Stimulated activated CD8-positive, alpha-beta memory T cell treated with anti-CD3 and anti-CD28 coated beads, Interleukin-4, amount 100 ng/mL, for 24 hours (primary cell): ENCODE measurements at regions not wholly inside any gene's neighbourhood (a gene's known extent, or its start where the extent isn't known, plus 50 kb on each side); places are given as distances from the start of the nearest gene placed in this dataset.

Source experiments
- DNase-seq: peaks from one replicate; pipeline ENCODE4 v3.0.0-alpha.2; 2020; ENCODE audit warnings: low read depth

DNA sequence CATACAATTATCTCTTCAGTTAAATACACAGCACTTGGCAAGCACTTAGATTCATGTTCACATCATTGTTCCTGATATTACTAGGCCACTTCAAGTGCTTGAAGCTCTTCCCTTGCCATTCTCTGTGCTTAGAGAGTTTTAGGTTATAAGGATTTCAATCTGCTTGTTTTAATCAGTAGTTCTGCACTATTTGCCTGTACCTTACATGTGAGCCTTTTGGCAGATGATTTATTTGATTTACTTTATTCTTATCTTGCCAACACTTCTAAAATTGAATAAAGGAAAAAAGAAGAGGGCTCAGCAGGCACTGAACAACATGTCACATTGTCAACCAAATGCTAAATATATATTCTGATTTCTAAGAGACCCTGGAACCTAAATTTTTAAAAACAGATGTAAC is 363.8 kb upstream of the USP15 start:
- DNase-seq, result no peak

DNA sequence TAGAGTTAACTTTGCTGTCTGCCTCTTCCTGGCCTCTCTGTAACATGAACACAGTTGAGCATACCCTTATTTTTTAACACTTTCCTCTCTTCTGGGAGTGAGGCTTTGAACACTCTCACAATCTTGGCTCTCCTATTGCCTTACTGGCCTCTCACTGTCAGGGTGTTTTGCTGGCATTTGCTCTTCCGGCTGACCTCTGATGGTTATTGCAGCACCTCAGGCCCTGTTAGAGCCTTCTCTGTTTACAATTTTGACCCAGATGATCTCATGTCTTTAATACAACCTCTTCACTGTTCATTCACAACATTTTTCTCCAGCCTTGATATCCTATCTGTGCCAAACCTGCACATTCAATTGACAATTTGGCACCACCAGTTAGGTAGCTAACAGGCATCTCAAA is 357.8 kb upstream of the USP15 start:
- no peak for DNase-seq

DNA sequence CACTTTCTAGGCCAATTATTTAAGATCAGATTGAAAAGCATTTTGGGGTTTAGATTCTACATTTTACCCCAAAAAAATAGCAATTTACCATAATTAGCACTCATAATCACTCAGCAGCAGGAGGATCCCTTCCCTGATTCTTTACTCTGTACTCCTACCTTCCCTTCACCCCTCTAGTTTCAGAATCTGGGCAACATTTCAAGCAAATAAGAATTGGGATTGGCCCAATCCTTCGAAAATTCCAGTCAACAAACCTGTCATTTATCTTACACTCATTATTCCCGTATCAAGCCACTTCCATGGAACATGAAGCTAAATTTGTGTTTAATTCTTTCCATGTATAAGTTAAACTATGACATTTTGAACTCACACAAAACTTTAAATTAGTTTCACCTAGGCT is 349.1 kb upstream of the USP15 start:
- DNase-seq, result no peak

- no peak for DNase-seq
Measured at GRCh38 chr12:61915420-61915819, 344.8 kb upstream of the USP15 start.

- DNase-seq, result no peak
Measured at GRCh38 chr12:61916831-61917230, 343.4 kb upstream of the USP15 start.

DNA sequence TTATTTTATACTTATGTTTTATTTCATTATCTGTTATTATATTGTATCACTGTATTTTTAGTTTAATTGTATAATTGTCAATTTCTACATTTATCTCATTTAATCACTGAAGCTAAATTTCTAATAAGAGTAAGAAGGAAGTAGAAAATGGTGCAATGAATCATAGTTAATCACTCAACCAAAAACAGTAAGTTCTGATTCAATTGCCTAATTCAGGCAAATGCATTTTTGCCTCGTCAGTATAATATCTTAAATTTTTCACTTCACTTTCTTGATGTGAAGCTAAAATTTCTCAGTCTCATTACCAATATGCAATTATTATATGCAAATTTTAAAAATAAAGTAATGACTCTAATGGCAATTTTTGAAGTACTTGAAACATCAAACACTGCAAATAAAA is 340.5 kb upstream of the USP15 start:
- DNase-seq, result no peak

DNA sequence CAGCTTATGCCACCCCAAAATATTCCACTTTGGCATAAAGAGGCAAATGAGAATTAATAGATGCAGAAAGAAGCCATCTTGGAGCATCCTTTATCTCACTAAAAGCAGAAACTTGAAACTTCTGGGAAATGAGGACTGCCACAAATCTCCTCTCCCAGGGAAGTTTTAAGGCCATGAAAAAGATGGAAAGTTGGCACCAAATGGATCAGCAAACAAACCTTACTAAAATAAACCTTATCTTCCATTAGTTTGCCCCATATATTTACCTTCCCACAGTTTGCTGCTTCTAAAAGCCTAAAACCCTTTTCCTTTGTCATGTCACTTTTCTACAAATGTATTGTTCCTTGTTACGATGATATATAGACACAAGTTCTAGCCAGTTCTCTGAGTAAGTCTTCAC is 340.0 kb upstream of the USP15 start:
- DNase-seq, result no peak

DNA sequence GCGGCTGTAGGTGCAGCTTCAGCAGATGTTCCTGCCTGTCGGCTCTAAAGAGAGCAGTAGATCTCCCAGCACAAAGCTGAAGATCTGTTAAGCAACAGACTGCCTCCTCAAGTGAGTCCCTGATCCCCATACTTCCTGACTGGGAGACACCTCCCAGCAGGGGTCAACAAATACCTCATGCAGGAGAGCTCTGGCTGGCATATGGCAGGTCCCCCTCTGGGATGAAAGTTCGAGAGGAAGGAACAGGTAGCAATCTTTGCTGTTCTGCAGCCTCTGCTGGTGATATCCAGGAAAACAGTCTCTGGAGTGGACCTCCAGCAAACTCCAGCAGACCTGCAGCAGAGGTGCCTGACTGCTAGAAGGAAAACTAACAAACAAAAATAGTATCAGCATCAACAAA is 337.1 kb upstream of the USP15 start:
- no peak for DNase-seq

DNA sequence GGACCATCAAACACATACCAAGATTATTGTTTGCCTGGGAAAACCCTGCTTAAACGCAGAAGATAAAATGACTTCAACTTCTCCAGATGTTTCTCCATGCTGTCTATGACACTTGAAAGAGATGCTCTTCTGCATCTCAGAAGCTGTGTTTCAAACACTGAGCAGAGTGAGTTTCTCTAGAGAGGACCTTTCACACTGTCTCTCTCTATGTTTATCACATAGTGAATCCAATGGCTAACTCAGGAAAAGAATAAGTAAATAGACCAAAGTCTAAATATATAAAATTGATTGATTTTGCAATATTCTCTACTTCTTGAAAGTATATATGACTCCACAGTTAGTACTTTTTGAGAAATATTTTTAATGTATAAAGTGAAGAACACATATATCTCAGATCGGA is 325.6 kb upstream of the USP15 start:
- no peak for DNase-seq

DNA sequence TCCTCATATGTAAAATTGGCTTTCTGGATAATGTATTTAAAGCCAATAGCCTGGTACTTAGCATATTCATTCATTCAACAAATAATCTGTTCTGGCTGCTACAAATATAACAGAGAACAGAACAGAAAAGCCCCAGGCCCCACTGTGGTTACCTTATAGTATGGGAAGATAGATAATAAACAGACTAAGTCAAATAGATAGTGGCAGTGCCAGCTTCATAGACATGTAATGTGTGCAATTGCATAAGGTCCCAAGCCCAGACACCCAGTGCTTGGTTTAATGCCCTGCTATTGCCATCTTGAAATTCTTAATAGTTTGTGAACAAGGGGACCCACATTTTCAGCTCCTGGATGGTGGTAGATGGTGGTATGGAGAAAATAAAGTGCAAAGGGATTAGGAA is 320.2 kb upstream of the USP15 start:
- no peak for DNase-seq

DNA sequence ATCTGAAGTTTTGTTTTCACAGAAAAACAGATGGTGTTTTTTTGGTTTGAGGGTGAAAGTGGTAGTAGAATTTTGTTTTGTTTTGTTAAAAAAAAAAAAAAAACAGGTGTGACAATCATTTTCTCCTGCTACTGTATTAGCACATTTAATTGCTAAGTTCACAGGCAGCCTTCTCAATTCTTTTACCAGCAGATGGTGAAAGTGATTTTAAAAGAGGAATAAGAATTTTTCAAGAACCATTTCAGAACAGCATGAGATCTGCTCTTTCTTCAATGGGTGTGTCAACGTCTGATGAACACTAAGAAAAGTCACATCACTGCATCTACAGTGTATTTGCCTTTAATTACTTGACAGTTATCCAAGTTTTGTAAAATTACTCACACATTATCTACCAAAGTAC is 303.7 kb upstream of the USP15 start:
- no peak for DNase-seq

GRCh38 chr12:61974461-61974860 is 285.7 kb upstream of the USP15 start:
- DNase-seq, result no peak

- DNase-seq, result no peak
Measured at GRCh38 chr12:61985830-61986229, 274.4 kb upstream of the USP15 start.

DNA sequence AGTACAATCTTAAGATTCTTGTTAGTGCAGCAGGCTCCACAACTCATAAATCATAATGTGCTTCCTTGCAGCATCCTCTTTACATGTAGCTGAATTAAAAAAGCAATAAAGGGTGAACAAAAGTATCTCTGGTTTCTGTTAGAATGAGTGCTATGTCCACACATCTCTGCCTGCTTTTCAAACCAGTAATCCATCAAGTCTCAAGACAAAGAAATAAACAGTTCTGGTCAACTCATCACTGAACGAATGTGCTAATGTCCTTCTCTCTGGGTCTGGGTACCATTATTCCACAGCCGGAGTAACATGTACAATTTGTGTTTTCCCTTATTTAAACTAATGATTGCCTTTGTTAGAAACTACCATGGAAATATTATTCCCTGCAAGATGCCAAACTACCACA is 273.0 kb upstream of the USP15 start:
- no peak for DNase-seq

GRCh38 chr12:61991661-61992060 is 268.5 kb upstream of the USP15 start:
- DNase-seq, result no peak

DNA sequence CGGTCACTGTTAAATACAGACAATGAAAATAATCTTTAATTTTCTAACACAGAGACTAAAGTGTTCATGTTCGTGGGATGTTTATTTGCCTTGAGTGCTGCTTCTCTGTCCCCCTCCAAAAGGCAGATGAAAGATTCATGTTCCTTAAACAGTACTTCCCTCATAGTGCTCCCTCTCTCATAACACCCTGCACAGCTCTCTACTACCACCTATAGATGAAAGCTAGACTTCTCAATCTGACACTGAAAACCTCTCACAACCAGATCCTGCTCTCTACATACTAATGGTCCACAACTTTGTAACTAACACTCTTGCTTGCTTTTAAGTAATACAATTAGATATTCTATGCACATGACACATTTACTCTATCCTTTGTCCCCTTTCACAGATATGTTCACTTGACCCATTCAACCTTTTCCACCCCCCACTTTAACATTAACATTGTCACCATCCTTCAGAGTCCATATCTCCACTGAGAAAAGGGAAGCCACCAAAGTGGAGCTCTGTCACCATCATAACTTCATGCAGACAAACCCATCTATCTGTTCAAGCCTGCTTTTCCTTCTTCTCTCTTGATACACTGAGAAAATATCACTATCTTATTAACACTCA is 266.4 kb upstream of the USP15 start:
- DNase-seq, result no peak

DNA sequence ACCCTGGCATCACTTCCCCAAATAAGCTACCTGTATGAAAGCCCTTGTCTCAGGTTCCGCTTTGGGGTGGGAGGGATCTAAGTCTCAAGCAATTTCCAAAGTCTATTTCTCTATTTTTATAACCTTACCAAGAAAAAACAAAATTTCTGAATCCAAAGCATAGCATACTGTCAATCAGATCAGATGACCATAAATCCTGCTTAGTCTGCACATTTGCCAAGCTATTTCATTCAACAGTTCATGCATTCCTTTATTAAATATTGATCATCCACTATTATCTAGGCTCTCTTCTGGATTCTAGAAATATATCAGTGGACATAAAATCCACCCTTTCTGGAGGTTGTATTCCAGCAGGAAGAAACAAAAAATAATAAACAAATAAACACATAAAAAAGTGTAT is 263.5 kb upstream of the USP15 start:
- no peak for DNase-seq

GRCh38 chr12:61998791-61999190 is 261.4 kb upstream of the USP15 start:
- no peak for DNase-seq

DNA sequence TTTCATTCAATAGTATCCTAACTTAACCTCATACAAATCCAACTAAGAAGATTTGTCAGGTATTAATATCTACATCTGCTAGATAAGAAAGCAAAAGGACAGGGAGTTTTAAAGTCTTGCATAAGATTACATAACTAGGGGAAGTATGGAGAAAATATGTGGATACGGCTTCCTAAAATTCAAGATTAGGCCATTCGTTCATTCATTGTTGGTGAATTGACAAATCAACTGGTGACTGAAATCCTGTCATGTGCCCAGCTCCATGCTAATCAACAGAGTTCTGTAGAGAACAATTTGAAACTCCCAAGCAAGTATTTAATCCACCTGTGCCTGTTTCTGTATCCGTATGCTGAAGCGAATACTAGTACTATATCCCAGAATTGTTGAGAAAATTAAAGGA is 260.9 kb upstream of the USP15 start:
- no peak for DNase-seq

DNA sequence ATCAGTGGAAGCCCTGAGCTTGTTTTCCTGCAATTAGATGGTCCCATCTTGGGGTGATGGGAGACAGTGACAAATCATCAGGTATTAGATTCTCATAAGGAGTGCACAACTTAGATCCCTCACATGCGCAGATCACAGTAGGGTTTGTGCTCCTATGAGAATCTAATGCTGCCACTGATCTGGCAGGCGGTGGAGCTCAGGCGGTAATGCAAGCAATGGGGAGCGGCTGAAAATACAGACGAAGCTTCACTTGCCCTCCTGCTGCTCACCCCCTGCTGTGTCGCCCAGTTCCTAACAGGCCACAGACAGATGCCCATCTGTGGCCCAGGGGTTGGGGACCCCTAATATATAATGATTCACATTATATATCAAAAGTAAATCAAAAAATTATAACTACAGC is 258.8 kb upstream of the USP15 start:
- DNase-seq, result no peak

- no peak for DNase-seq
Measured at GRCh38 chr12:62003226-62003625, 257.0 kb upstream of the USP15 start.

- DNase-seq, result no peak
Measured at GRCh38 chr12:62003701-62004100, 256.5 kb upstream of the USP15 start.

GRCh38 chr12:62005615-62006014 is 254.6 kb upstream of the USP15 start:
- no peak for DNase-seq

DNA sequence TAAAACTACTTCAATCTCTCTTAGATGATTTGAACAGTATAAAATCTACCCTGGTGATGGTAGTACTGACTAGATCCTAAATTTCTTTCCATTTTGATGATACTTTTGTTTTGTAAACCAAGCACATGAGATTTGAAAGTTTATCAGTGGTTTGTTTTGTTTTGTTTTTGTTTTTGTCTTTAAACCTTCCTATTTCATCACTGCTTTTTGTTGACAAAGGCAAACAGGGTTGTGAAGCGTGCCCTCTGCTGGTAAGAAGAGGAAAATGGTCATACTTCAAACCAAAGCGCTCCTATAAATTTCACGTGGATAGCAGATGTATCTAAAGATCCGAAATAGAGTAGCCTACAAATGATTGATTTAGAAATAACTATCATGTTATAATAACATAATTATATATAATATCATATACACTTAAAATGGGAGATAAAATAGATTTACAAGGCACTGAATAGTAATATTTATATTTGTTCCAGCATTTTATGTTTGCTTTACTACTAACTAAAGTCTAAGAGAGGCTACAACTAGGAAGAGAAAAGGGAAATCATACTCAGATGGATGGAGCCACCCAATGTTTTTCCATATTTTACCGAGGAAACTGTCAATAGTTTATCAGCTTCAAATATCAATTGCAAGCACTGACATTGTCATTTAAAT is 254.0 kb upstream of the USP15 start:
- no peak for DNase-seq
